AG09309 (cell line): ENCODE measurements at regions not wholly inside any gene's neighbourhood (a gene's known extent, or its start where the extent isn't known, plus 50 kb on each side); places are given as distances from the start of the nearest gene placed in this dataset.

ENCODE experiments used
- DNase-seq: peaks from one replicate; pipeline ENCODE4 v3.0.0-alpha.2; 2010; ENCODE audit warnings: low read depth
- H3K4me3 ChIP-seq: 2 replicates; pipeline ENCODE4 v1.5.1; 2011; ENCODE audit warnings: mild to moderate bottlenecking, low read depth, low read length, moderate library complexity; ENCODE audit not compliant: control insufficient read depth
- TF ChIP-seq, protein P1 (sequence below): IDR thresholded peaks from 2 replicates; pipeline ENCODE4 v1.5.1; 2011; ENCODE audit warnings: mild to moderate bottlenecking, low read depth, low read length, inconsistent platforms; ENCODE audit not compliant: insufficient read depth, control insufficient read depth; ENCODE audit errors: missing control alignments

DNA sequence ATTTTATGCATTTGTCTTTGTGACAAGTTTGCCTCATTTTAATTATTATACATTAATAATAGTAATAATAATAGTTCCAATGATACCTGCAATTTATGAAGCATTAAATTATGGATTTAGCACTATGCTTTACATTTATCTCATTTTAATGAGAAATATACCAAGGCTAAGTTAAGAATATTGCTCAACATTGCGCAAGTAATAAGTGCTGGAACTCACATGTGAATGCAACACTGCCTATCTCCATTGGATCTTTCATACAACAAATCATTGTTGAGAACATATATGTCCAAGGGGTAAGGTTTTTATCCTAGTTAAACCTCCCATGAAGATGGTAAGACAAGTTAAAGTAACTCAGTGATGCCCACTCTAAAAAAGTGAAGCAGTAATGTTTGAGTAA lies 703.7 kb upstream of the SOX9 start:
- TF ChIP-seq, protein P1, sequence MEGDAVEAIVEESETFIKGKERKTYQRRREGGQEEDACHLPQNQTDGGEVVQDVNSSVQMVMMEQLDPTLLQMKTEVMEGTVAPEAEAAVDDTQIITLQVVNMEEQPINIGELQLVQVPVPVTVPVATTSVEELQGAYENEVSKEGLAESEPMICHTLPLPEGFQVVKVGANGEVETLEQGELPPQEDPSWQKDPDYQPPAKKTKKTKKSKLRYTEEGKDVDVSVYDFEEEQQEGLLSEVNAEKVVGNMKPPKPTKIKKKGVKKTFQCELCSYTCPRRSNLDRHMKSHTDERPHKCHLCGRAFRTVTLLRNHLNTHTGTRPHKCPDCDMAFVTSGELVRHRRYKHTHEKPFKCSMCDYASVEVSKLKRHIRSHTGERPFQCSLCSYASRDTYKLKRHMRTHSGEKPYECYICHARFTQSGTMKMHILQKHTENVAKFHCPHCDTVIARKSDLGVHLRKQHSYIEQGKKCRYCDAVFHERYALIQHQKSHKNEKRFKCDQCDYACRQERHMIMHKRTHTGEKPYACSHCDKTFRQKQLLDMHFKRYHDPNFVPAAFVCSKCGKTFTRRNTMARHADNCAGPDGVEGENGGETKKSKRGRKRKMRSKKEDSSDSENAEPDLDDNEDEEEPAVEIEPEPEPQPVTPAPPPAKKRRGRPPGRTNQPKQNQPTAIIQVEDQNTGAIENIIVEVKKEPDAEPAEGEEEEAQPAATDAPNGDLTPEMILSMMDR, result no peak
- H3K4me3 ChIP-seq, result no peak overlapping the region
- DNase-seq, result no peak

DNA sequence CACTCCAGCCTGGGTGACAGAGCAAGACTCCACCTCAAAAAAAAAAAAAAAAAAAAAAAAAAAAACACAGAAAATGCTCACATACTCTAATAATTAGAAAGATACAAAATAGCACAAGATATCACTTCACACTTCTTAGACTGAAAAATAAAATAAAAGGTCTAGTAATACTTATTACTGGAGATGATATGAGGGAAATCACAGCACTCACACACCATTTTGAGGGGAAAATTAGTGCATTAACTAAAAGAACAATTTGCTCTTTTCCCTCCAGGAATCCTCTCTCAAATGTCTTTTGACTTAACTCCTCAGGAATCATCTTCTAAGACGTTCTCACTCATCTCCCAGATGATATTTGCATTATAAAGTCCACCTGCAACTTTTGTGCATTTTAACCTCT lies 697.9 kb upstream of the SOX9 start:
- no peak for DNase-seq
- TF ChIP-seq, protein P1, result no peak
- no peak overlapping the region for H3K4me3 ChIP-seq

- DNase-seq, result no peak
- no peak overlapping the region for H3K4me3 ChIP-seq
- TF ChIP-seq, protein P1, result no peak
These were observed 696.8 kb upstream of the SOX9 start for GRCh38 chr17:71423871-71424546.

GRCh38 chr17:71427801-71428200 lies 693.0 kb upstream of the SOX9 start:
- no peak overlapping the region for H3K4me3 ChIP-seq
- DNase-seq, result no peak
- TF ChIP-seq, protein P1, result no peak

DNA sequence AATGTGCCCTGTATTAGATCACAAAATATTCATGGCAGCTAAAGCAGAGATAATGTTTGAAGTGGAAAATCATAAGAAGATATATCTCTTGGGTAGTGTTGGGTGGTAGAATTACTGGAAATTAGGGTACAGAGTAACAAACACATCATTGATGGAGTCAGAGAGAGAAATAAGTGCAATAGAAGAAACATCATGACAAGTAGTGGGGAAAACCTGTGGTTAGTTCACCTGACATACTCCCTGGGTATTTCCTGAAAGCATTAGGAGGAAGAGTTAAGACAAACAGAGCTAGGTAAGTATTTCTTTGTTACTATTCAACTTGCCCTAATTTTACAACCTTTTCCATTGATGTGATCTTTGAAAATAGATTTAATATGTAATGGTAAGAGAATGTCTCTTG lies 691.9 kb upstream of the SOX9 start:
- DNase-seq, result no peak
- TF ChIP-seq, protein P1, result no peak
- H3K4me3 ChIP-seq, result no peak overlapping the region

GRCh38 chr17:71430281-71430680 lies 690.5 kb upstream of the SOX9 start:
- TF ChIP-seq, protein P1, result no peak
- no peak for DNase-seq
- no peak overlapping the region for H3K4me3 ChIP-seq

GRCh38 chr17:71431146-71431545 lies 689.7 kb upstream of the SOX9 start:
- TF ChIP-seq, protein P1, result no peak
- H3K4me3 ChIP-seq, result no peak overlapping the region
- no peak for DNase-seq
